Globus pallidus (tissue), 1 donor: ENCODE measurements at regions not wholly inside any gene's neighbourhood (a gene's known extent, or its start where the extent isn't known, plus 50 kb on each side); places are given as distances from the start of the nearest gene placed in this dataset.

ENCODE experiments used
- DNase-seq: peaks from one replicate; pipeline ENCODE4 v3.0.0-alpha.2; 2015; ENCODE audit warnings: low spot score

DNA sequence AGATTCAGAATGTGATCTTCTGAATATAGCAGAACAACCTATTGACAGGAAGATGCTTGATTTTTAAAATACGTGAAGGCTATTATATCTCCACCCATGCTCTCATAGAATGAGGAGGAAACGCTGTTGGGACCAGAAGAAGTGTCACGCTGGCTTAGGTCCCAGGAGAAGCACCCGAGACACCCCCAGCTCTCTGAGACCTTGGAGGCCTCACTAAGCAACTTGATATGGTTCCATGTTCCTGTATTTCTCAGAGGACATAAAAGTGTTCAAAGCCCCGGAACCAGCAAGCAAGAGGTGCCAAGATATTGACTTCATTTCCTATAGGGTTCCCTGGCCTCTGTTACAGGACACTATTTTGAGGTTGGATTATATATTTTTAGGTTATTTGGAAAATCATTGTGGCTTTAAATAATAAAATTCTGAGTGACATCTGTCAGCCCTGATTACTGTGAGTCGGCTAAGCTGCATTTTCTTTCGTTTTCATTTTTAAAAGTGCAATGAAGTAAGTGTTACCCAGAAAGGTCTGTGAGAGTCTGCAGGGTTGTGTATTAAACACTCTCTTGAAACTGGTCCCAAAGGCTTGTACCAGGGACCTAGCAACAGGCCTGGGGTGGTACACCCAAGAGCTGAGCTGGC, 400.0 kb downstream of the SOX9 start:
- no peak for DNase-seq

GRCh38 chr17:72523491-72523890, 402.7 kb downstream of the SOX9 start:
- DNase-seq = no peak

- DNase-seq = no peak
Measured at GRCh38 chr17:72525225-72526015, 404.6 kb downstream of the SOX9 start.

DNA sequence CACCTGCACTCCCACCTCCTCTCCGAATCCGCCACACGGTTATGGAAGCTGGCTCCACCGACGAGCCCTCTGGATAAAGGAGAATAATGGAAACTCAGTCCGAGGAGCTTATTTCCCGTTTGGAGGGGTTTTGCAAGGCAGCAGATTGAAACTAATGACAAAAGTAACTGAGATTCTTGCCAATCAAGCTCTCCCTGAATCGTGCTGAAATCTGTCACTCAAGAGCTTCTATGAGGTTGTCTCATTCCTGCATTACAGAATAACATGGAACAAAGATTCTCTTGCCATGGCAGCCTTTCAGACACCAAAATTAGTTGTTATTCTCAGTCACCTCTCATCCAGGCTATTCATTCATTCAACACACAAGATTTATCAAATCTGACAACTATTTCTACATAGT, 405.9 kb downstream of the SOX9 start:
- DNase-seq = no peak

DNA sequence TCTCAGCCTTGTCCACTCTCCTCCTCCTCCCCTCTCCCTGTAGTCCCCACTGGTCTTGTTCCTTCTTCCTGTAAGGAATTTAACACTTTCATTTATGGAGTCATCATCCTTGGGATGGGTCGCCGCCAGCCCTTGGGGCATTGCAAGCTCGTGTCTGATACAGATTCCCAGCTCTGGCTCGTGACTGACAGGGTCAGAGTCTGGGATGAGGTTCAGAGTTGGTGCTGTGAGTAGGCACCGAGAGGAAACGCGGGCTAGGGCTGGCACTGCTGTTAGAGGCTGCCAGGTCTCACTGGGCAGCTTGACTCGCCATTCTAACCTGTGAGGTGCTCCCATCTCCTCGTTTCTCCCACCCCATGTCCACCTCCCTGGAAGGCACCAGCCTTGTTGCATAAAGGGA, 407.0 kb downstream of the SOX9 start:
- no peak for DNase-seq

GRCh38 chr17:72528683-72529082, 407.9 kb downstream of the SOX9 start:
- no peak for DNase-seq

- DNase-seq = no peak
Measured at GRCh38 chr17:72529386-72529785, 408.6 kb downstream of the SOX9 start.

GRCh38 chr17:72530454-72530853, 409.6 kb downstream of the SOX9 start:
- DNase-seq = no peak

- DNase-seq = no peak
Measured at GRCh38 chr17:72531729-72532128, 410.9 kb downstream of the SOX9 start.

- DNase-seq = no peak
Measured at GRCh38 chr17:72534265-72534664, 413.4 kb downstream of the SOX9 start.

DNA sequence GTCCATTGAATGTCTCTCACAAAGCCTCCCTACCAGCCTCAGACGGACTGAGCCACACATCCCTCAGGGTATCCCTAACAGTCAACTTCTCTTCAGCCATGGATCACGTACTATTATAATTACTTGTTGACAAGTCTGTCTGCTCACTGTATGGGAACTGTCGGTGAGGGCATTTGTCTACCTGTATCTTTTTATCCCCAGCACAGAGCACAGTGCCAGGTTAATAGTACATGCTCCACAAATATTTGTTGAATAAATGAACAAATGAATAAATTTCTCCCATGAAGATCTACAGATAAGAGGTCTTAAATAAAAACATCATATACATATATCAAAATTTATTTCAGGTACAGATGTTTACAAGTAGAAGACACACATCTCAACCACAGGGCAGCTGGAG, 414.0 kb downstream of the SOX9 start:
- DNase-seq = no peak

GRCh38 chr17:72535346-72535745, 414.5 kb downstream of the SOX9 start:
- no peak for DNase-seq

DNA sequence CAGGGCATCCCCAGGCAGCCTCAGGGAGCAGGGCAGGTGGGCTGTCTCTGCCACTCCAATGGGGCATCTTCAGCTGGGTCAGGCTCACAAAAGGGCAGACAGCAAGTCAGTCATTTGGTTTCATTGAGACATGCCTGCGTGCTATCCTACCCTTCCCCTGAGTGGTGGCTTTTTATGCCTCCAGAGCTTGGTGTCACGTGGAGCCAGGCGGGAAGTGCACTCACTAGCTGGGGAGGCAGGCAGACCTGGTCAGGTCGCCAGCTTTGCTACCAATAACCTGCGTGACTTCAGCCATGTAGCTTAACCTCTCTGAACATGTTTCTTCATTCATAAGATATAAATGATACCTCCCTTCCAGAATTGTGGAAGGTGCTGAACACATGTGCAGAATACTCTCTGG, 415.0 kb downstream of the SOX9 start:
- DNase-seq = no peak

DNA sequence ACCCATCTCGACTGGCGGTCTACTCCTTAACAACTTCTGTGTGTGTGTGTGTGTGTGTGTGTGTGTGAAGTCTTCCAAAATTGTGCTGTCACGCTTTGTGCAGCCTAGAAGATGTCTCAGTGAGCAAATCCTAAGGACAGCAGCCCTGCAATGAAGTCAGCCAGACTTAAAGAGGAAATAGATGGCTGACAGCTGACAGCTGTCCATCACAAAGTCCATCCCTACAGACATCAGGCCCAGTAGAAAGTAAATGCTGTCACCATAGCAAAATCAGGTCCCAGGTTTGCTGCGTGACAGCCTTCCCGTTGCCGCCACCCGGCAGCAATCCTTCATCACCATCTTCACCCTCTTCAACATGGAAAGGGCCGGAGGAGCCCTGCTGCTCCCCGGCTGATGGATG, 416.0 kb downstream of the SOX9 start:
- DNase-seq = no peak

DNA sequence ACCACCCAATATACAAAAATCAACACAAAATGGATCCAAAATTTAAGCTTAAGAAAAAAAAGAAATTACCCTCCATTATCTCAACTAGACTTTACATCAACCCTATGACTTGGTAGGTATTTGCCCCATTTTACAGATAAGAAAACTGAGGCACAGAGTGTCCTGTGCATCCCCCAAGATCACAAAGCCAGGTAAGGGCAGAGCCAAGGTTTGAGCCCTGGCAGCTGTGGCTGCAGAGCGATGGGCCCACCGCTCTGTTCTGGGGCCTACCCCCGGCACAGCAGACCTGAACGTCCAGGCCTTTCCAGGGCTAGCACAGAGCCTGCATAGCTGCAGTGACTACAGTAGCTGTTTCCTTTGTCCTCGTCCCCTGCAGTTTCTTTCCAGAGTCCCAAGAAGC, 417.6 kb downstream of the SOX9 start:
- no peak for DNase-seq

GRCh38 chr17:72538901-72539352, 418.1 kb downstream of the SOX9 start:
- no peak for DNase-seq

DNA sequence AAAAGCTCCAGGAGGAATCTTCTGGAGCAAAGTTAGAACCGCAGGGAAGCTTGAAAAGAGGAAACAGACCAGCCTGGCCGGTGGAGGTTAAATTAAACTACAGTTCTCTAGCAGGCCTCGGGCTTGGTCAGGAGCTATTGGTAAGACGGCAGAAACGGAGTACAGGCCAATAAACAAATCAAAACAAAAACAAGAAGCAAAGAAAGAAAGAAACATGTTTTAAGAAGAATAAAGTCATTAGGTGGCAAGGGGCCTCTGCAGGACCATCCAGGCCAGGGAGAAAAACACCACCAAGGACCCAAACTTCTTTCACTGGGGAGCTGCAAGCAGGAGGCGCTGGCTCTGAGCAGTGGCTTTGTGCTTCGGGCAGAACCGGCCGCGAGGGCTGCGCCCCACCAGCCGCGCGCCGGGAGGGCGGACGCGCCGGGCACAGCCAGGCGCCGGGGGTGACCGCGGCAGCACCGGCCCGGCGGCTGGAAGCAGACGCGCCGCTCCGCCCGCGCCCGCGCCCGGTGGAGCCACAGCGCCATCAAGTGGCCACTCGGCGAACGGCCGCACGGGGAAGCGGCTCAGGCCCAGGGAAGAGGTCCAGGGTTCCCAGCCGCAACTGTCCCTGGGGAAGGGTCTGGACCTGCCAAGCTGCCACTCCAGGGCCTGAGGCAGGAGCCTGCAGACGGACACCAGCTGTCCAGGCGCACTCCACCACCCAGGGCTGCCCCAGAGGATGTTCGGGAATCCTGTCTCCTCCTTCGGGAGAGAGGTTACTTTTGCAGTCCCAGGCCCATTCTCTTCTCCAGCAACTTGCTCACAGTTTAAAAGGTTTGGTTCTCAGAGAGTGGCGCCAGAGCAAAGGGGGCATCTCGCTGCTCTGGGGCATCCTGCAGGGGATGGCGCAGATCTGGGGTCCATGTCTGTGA, 419.4 kb downstream of the SOX9 start:
- DNase-seq = peak; percentile 83

DNA sequence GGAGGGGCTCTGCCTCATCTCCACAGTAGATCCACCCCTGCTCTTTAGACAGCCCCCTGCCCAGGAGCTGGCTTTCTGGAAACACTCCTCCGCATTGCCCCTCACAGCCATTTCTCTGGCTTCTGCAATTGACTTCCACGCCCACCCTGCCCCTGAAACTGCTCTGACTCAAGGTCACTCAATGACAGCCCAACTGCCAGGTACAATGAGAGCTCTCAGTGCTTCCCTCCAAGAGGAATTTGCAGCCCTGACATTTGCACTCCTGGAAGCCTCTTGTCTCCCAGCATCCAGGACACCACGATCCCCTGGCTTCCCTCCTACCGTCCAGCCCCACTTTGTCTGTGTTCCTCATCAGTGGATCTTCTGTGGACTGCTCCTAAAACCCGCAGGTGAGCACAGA, 421.5 kb downstream of the SOX9 start:
- DNase-seq = no peak

GRCh38 chr17:72545766-72546165, 424.9 kb downstream of the SOX9 start:
- no peak for DNase-seq

DNA sequence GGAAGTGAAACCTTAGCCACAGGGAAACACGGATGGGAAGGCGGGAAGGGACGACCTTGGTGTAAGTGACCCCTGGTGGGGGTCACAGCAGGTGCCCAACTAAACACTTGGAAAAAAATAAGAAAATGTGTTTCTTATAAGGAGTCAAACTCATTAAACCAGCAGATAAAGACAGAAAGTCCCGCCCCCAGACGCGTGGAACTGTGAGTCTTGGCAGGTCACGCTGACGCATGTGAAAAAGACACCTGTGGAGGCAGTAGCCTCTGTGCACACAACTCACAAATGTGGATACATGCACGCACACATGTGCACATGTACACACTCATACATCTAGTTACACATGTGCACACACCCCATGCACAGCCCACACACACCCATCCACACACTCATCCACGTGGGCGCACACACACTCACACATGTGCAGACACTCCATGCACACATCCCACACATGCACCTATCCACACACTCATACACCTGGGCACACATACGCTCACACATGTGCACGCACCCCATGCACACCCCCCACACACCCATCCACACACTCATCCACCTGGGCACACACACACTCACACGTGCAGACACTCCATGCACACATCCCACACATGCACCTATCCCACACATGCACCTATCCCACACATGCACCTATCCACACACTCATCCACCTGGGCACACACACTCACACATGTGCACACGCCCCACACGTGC, 432.4 kb downstream of the SOX9 start:
- no peak for DNase-seq

- DNase-seq = no peak
Measured at GRCh38 chr17:72554508-72554907, 433.7 kb downstream of the SOX9 start.

DNA sequence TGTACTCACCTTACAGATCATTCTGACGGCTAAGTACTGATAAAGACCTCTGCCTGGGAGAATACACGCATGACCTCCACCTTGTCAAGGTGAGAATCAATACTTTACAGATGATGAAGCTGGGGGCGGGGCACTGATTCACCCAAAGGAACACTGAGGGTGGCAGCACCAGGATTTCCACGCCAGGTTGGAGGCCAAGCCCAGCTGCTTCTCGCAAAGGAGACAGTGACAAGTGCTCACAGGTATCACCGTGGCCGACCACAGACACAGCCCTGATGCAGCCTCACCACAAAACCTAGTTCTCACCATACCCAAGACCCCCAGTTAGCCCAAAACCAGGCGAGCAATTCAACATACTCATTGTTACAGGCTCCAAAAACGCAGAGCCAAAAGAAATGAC, 434.2 kb downstream of the SOX9 start:
- no peak for DNase-seq
